CD4-positive, CD25-positive, alpha-beta regulatory T cell (primary cell): ENCODE measurements at regions not wholly inside any gene's neighbourhood (a gene's known extent, or its start where the extent isn't known, plus 50 kb on each side); places are given as distances from the start of the nearest gene placed in this dataset.
A peak's percentile ranks its signal among the peaks of the same experiment; 100 is the strongest.
"Not testable (repeated sequence)": the region's sequence is repeated elsewhere in the genome, so short reads cannot be mapped to it uniquely, and the experiment has no call there.

Source experiments
- ATAC-seq, 2 donors: fragments of 150-1000 bp; cut with Tn5 transposase; one replicate each; pipeline ENCODE4 v1.10.0; 2021; ENCODE audit warnings: low read depth in 2 of 2, moderate number of reproducible peaks in 2 of 2, moderate library complexity in 1 of 2
- DNase-seq, 3 donors: peaks; one replicate each; pipeline versions ENCODE4 v3.0.0 to v3.0.0-alpha.2; 2012 to 2022; ENCODE audit warnings: mixed read lengths in 1 of 3
- H3K27ac ChIP-seq: one replicate; pipeline ENCODE4 v1.7.0; 2013; ENCODE audit warnings: mild to moderate bottlenecking, low read length; ENCODE audit not compliant: insufficient read depth, poor library complexity, severe bottlenecking
- H3K27me3 ChIP-seq: one replicate; pipeline ENCODE4 v1.7.0; 2013; ENCODE audit warnings: low read length; ENCODE audit not compliant: control insufficient read depth, insufficient read depth
- H3K36me3 ChIP-seq: one replicate; pipeline ENCODE4 v1.7.0; 2013; ENCODE audit warnings: mild to moderate bottlenecking, low read length, moderate library complexity; ENCODE audit not compliant: control insufficient read depth, insufficient read depth
- H3K4me1 ChIP-seq: 2 replicates; pipeline ENCODE4 v1.7.0; 2013; ENCODE audit warnings: mild to moderate bottlenecking, low read length; ENCODE audit not compliant: insufficient read depth, control insufficient read depth, poor library complexity, severe bottlenecking
- H3K4me3 ChIP-seq: one replicate; pipeline ENCODE4 v1.7.0; 2013; ENCODE audit warnings: low read depth, mild to moderate bottlenecking, low read length, moderate library complexity
- H3K9me3 ChIP-seq, 2 experiments: 1 replicate in 1 of 2; 2 replicates in 1 of 2; pipeline ENCODE4 v1.7.0; 2013; ENCODE audit warnings: low read length in 2 of 2, mild to moderate bottlenecking in 1 of 2, moderate library complexity in 1 of 2; ENCODE audit not compliant: control insufficient read depth in 2 of 2
- H3K27ac Mint-ChIP-seq, 3 donors: one replicate each; pipeline ENCODE4 v1.8.0; 2020 to 2022; ENCODE audit warnings: mild to moderate bottlenecking in 3 of 3, mixed read lengths in 3 of 3, moderate library complexity in 2 of 3
- H3K27me3 Mint-ChIP-seq: one replicate; pipeline ENCODE4 v1.8.0; 2022; ENCODE audit warnings: mild to moderate bottlenecking, mixed read lengths
- H3K36me3 Mint-ChIP-seq: one replicate; pipeline ENCODE4 v1.8.0; 2020; ENCODE audit warnings: mixed read lengths
- H3K4me1 Mint-ChIP-seq, 4 donors: one replicate each; pipeline ENCODE4 v1.8.0; 2020 to 2022; ENCODE audit warnings: mixed read lengths in 4 of 4, mild to moderate bottlenecking in 1 of 4
- H3K4me3 Mint-ChIP-seq, 4 donors: one replicate each; pipeline ENCODE4 v1.8.0; 2020 to 2022; ENCODE audit warnings: mild to moderate bottlenecking in 4 of 4, mixed read lengths in 4 of 4, moderate library complexity in 3 of 4
- H3K9me3 Mint-ChIP-seq, 7 donors: one replicate each; pipeline ENCODE4 v1.8.0; 2020 to 2022; ENCODE audit warnings: mixed read lengths in 7 of 7, mild to moderate bottlenecking in 3 of 7, moderate library complexity in 2 of 7

GRCh38 chrX:85663970-85664369 lies 284.5 kb upstream of the POF1B start:
- H3K4me3 ChIP-seq, H3K4me1 ChIP-seq, H3K27me3 Mint-ChIP-seq, H3K9me3 ChIP-seq, ATAC-seq, H3K27ac ChIP-seq, H3K9me3 Mint-ChIP-seq, DNase-seq, H3K4me3 Mint-ChIP-seq, H3K4me1 Mint-ChIP-seq, H3K36me3 Mint-ChIP-seq, H3K36me3 ChIP-seq, H3K27ac Mint-ChIP-seq, H3K27me3 ChIP-seq: not testable (repeated sequence)

GRCh38 chrX:85630901-85631300 lies 251.4 kb upstream of the POF1B start:
- no peak overlapping the region for H3K27ac ChIP-seq
- no peak overlapping the region for H3K4me3 ChIP-seq
- H3K36me3 ChIP-seq: no peaks in the 10 kb centered on the region
- H3K4me1 ChIP-seq: no peaks in the 10 kb centered on the region
- H3K27me3 ChIP-seq: no peaks in the 10 kb centered on the region
- H3K4me3 Mint-ChIP-seq: no peak overlapping the region
- H3K27ac Mint-ChIP-seq: no peak overlapping the region
- no peaks in the 10 kb centered on the region for H3K9me3 Mint-ChIP-seq
- no peaks in the 10 kb centered on the region for H3K36me3 Mint-ChIP-seq
- DNase-seq (no peak), ATAC-seq (no peak)
- H3K27me3 Mint-ChIP-seq: no peaks in the 10 kb centered on the region
- H3K4me1 Mint-ChIP-seq: no peaks in the 10 kb centered on the region
- H3K9me3 ChIP-seq: no peaks in the 10 kb centered on the region

GRCh38 chrX:85627363-85627762 lies 247.9 kb upstream of the POF1B start:
- Mint-ChIP-seq H3K4me1 (no peaks in the 10 kb centered on the region), H3K27ac (no peak overlapping the region), H3K36me3 (no peaks in the 10 kb centered on the region)

GRCh38 chrX:85622635-85623034 lies 243.2 kb upstream of the POF1B start:
- DNase-seq (no peak), ATAC-seq (no peak)
- Mint-ChIP-seq H3K4me3 (no peak overlapping the region), H3K27ac (no peak overlapping the region), H3K4me1 (peaks cover 0 to 5% (median 0%) of the 10 kb centered on the region in 4 donors), H3K27me3 (no peaks in the 10 kb centered on the region), H3K36me3 (no peaks in the 10 kb centered on the region), H3K9me3 (peaks cover 0 to 3% (median 0%) of the 10 kb centered on the region in 7 donors)
- H3K36me3 ChIP-seq: no peaks in the 10 kb centered on the region
- no peak overlapping the region for H3K27ac ChIP-seq
- H3K4me3 ChIP-seq: no peak overlapping the region
- H3K4me1 ChIP-seq: no peaks in the 10 kb centered on the region
- no peaks in the 10 kb centered on the region for H3K9me3 ChIP-seq
- H3K27me3 ChIP-seq: no peaks in the 10 kb centered on the region

More at GRCh38 chrX:85627363-85627762, 247.9 kb upstream of the POF1B start:
- H3K9me3 ChIP-seq: no peaks in the 10 kb centered on the region
- no peak overlapping the region for H3K27ac ChIP-seq
- no peak for ATAC-seq
- no peaks in the 10 kb centered on the region for H3K27me3 ChIP-seq
- H3K36me3 ChIP-seq: no peaks in the 10 kb centered on the region
- DNase-seq: peak in 1 of 3 donors; percentile 3
- H3K4me3 ChIP-seq: no peak overlapping the region
- Mint-ChIP-seq H3K4me3 (no peak overlapping the region), H3K9me3 (peaks cover 0 to 1% (median 0%) of the 10 kb centered on the region in 7 donors), H3K27me3 (no peaks in the 10 kb centered on the region)
- no peaks in the 10 kb centered on the region for H3K4me1 ChIP-seq

GRCh38 chrX:85620466-85620865 lies 241.0 kb upstream of the POF1B start:
- DNase-seq (no peak), ATAC-seq (no peak)
- H3K4me1 Mint-ChIP-seq: peaks cover 0 to 5% (median 0%) of the 10 kb centered on the region in 4 donors
- no peaks in the 10 kb centered on the region for H3K27me3 ChIP-seq
- no peaks in the 10 kb centered on the region for H3K9me3 ChIP-seq
- H3K4me3 ChIP-seq: no peak overlapping the region
- H3K27ac Mint-ChIP-seq: no peak overlapping the region
- no peaks in the 10 kb centered on the region for H3K36me3 Mint-ChIP-seq
- no peak overlapping the region for H3K4me3 Mint-ChIP-seq
- H3K36me3 ChIP-seq: no peaks in the 10 kb centered on the region
- H3K27ac ChIP-seq: no peak overlapping the region
- peaks cover 0 to 2% (median 0%) of the 10 kb centered on the region in 7 donors for H3K9me3 Mint-ChIP-seq
- H3K27me3 Mint-ChIP-seq: no peaks in the 10 kb centered on the region
- no peaks in the 10 kb centered on the region for H3K4me1 ChIP-seq

- Histone ChIP-seq H3K4me3 (no peak overlapping the region), H3K27ac (no peak overlapping the region), H3K36me3 (no peaks in the 10 kb centered on the region), H3K27me3 (no peaks in the 10 kb centered on the region), H3K9me3 (no peaks in the 10 kb centered on the region), H3K4me1 (no peaks in the 10 kb centered on the region)
- peaks cover 0 to 2% (median 0%) of the 10 kb centered on the region in 7 donors for H3K9me3 Mint-ChIP-seq
- H3K27ac Mint-ChIP-seq: no peak overlapping the region
- ATAC-seq: no peak
- H3K4me1 Mint-ChIP-seq: peaks cover 0 to 5% (median 0%) of the 10 kb centered on the region in 4 donors
- H3K36me3 Mint-ChIP-seq: no peaks in the 10 kb centered on the region
- H3K4me3 Mint-ChIP-seq: no peak overlapping the region
- DNase-seq: no peak
- H3K27me3 Mint-ChIP-seq: no peaks in the 10 kb centered on the region
These were observed 240.5 kb upstream of the POF1B start for GRCh38 chrX:85619962-85620361.

- Mint-ChIP-seq H3K27me3 (no peaks in the 10 kb centered on the region), H3K4me1 (no peaks in the 10 kb centered on the region), H3K36me3 (no peaks in the 10 kb centered on the region), H3K27ac (no peak overlapping the region), H3K9me3 (no peaks in the 10 kb centered on the region), H3K4me3 (no peak overlapping the region)
- DNase-seq: peak in 1 of 3 donors; percentile 1
- no peak overlapping the region for H3K4me3 ChIP-seq
- no peaks in the 10 kb centered on the region for H3K36me3 ChIP-seq
- H3K9me3 ChIP-seq: no peaks in the 10 kb centered on the region
- no peak for ATAC-seq
- no peaks in the 10 kb centered on the region for H3K27me3 ChIP-seq
- H3K27ac ChIP-seq: no peak overlapping the region
- H3K4me1 ChIP-seq: no peaks in the 10 kb centered on the region
These were observed 232.5 kb upstream of the POF1B start for GRCh38 chrX:85611926-85612325.

- Histone ChIP-seq H3K27ac (no peak overlapping the region), H3K9me3 (no peaks in the 10 kb centered on the region), H3K36me3 (no peaks in the 10 kb centered on the region), H3K4me3 (no peak overlapping the region), H3K4me1 (no peaks in the 10 kb centered on the region), H3K27me3 (no peaks in the 10 kb centered on the region)
- Mint-ChIP-seq H3K4me1 (no peaks in the 10 kb centered on the region), H3K4me3 (no peak overlapping the region), H3K27ac (no peak overlapping the region), H3K9me3 (peaks cover 0 to 3% (median 2%) of the 10 kb centered on the region in 7 donors), H3K27me3 (no peaks in the 10 kb centered on the region), H3K36me3 (no peaks in the 10 kb centered on the region)
- ATAC-seq: no peak
- no peak for DNase-seq
These were observed 213.5 kb upstream of the POF1B start for GRCh38 chrX:85592980-85593379.
